ENCODE measurements at regions not wholly inside any gene's neighbourhood (a gene's known extent, or its start where the extent isn't known, plus 50 kb on each side); places are given as distances from the start of the nearest gene placed in this dataset.

DNA sequence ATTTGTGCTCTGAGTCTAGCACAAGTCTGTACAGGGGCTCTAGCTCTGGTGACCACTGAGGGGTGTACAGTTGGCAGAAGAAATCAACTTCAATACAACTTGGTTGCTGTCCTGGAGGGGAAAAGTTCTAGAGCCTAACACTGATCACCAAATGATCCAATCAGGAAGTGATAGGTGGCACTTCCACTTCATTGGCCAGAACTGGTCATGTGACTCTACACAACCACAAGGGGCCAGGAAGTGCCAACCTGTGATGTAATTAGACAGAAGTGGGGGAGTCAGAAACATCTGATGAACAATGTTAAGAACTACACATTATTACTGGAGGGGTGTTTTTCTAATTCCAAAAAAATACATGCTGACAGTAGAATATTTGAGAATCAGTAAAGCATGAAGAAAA, 401.6 kb downstream of the VRK1 start:
- TF ChIP-seq, protein P1, sequence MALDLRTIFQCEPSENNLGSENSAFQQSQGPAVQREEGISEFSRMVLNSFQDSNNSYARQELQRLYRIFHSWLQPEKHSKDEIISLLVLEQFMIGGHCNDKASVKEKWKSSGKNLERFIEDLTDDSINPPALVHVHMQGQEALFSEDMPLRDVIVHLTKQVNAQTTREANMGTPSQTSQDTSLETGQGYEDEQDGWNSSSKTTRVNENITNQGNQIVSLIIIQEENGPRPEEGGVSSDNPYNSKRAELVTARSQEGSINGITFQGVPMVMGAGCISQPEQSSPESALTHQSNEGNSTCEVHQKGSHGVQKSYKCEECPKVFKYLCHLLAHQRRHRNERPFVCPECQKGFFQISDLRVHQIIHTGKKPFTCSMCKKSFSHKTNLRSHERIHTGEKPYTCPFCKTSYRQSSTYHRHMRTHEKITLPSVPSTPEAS (tag by site-specific recombination; IDR thresholded peaks at IDR 0.05): no peak
- TF ChIP-seq, protein P2, sequence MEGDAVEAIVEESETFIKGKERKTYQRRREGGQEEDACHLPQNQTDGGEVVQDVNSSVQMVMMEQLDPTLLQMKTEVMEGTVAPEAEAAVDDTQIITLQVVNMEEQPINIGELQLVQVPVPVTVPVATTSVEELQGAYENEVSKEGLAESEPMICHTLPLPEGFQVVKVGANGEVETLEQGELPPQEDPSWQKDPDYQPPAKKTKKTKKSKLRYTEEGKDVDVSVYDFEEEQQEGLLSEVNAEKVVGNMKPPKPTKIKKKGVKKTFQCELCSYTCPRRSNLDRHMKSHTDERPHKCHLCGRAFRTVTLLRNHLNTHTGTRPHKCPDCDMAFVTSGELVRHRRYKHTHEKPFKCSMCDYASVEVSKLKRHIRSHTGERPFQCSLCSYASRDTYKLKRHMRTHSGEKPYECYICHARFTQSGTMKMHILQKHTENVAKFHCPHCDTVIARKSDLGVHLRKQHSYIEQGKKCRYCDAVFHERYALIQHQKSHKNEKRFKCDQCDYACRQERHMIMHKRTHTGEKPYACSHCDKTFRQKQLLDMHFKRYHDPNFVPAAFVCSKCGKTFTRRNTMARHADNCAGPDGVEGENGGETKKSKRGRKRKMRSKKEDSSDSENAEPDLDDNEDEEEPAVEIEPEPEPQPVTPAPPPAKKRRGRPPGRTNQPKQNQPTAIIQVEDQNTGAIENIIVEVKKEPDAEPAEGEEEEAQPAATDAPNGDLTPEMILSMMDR (tag by site-specific recombination; IDR thresholded peaks at IDR 0.05): no peak
